ENCODE measurements at regions not wholly inside any gene's neighbourhood (a gene's known extent, or its start where the extent isn't known, plus 50 kb on each side); places are given as distances from the start of the nearest gene placed in this dataset.

GRCh38 chr3:23653647-23654525 lies 151.9 kb upstream of the UBE2E1 start:
- Histone ChIP-seq H3K27ac (ENCODE audit: low read length in 2 of 2) (peak overlapping the region; percentile 60 to 78), H3K4me3 (ENCODE audit: control extremely low read depth in 1 of 5, extremely low read depth in 1 of 5, insufficient read depth in 1 of 5, low read depth in 2 of 5, low read length in 4 of 5) (peak overlapping the region in 3 of 5 experiments; percentile 2 to 62 (median 27))

More at GRCh38 chr3:23653647-23654525, 151.9 kb upstream of the UBE2E1 start:
- Mint-ChIP-seq H3K4me1 (peaks cover 61% of the 10 kb centered on the region), H3K27me3 (no peaks in the 10 kb centered on the region), H3K9me3 (ENCODE audit: insufficient read depth) (no peaks in the 10 kb centered on the region), H3K27ac (peak overlapping the region; percentile 88), H3K4me3 (peak overlapping the region; percentile 68)
- peak; percentile 51 for ATAC-seq (ENCODE audit: low read depth)
- intact Hi-C loops (cut with micrococcal nuclease) = loop anchor here (10.0 kb wide), 1 partner anchor 151 kb away; the partner anchor contains the start of gene UBE2E1
- TF ChIP-seq CTCF (IDR thresholded peaks at IDR 0.05) (no peak), EZH2 (IDR thresholded peaks at IDR 0.05; ENCODE audit: borderline replicate concordance, insufficient read depth, low read depth, low read length, poor library complexity, severe bottlenecking) (no peak)
- H4K20me1 ChIP-seq (ENCODE audit: control insufficient read depth, insufficient read depth, low read length, poor library complexity, severe bottlenecking) = no peaks in the 10 kb centered on the region
- H3K9ac ChIP-seq (ENCODE audit: low read length) = peak overlapping the region; percentile 58
- peak overlapping the region; percentile 88 for H2AFZ ChIP-seq (ENCODE audit: insufficient read depth, low read depth, low read length, poor library complexity, severe bottlenecking)
- no peaks in the 10 kb centered on the region for H3K36me3 ChIP-seq (replicated peaks in 1 of 2; ENCODE audit: control extremely low read depth in 1 of 2, control insufficient read depth in 1 of 2, extremely low read depth in 1 of 2, insufficient read depth in 2 of 2, low read length in 1 of 2)
- ChIA-PET CTCF (no interaction called here), POLR2A (no interaction called here)
- H3K27me3 ChIP-seq (replicated peaks in 1 of 4; ENCODE audit: control extremely low read depth in 1 of 4, control insufficient read depth in 3 of 4, insufficient read depth in 4 of 4, low read length in 3 of 4) = no peaks in the 10 kb centered on the region
- H3K79me2 ChIP-seq (ENCODE audit: control insufficient read depth, insufficient read depth, low read length) = no peaks in the 10 kb centered on the region
- peaks cover 41 to 43% of the 10 kb centered on the region in 2 donors for H3K4me1 ChIP-seq (ENCODE audit: control insufficient read depth in 2 of 2, insufficient read depth in 2 of 2, low read length in 2 of 2)
- H3K4me2 ChIP-seq (replicated peaks; ENCODE audit: low read depth, low read length, poor library complexity, severe bottlenecking) = peak overlapping the region; percentile 76
- peaks cover 2 to 8% (median 7%) of the 10 kb centered on the region in 3 donors for H3K9me3 ChIP-seq (ENCODE audit: control extremely low read depth in 1 of 3, control insufficient read depth in 2 of 3, insufficient read depth in 1 of 3, low read length in 2 of 3)
- peak; percentile 45 for DNase-seq
- WGBS (ENCODE audit: insufficient coverage) = 81% methylated on average over 3 of the region's 9 CpGs

Data from B cell (primary cell).